ENCODE measurements at regions not wholly inside any gene's neighbourhood (a gene's known extent, or its start where the extent isn't known, plus 50 kb on each side); places are given as distances from the start of the nearest gene placed in this dataset.
A peak's percentile ranks its signal among the peaks of the same experiment; 100 is the strongest.

GRCh38 chr14:87705439-87705896 lies 287.5 kb downstream of the GALC start:
- no peak overlapping the region for H3K4me3 ChIP-seq (ENCODE audit: low read depth, low read length)
- no peak for DNase-seq (ENCODE audit: low read depth)
- no peak for TF ChIP-seq CTCF (IDR thresholded peaks at IDR 0.05; ENCODE audit: low read depth, low read length)
- TF ChIP-seq MYC (IDR thresholded peaks at IDR 0.05; ENCODE audit: low read depth, low read length) = no peak
- TF ChIP-seq POLR2A (IDR thresholded peaks at IDR 0.05; ENCODE audit: extremely low read depth, insufficient read length) = no peak
- TF ChIP-seq MAX (IDR thresholded peaks at IDR 0.05; ENCODE audit: low read depth, low read length) = no peak

- no peak for TF ChIP-seq CTCF (IDR thresholded peaks at IDR 0.05; ENCODE audit: low read depth, low read length)
- no peak for TF ChIP-seq POLR2A (IDR thresholded peaks at IDR 0.05; ENCODE audit: extremely low read depth, insufficient read length)
- TF ChIP-seq MYC (IDR thresholded peaks at IDR 0.05; ENCODE audit: low read depth, low read length) = no peak
- no peak for TF ChIP-seq MAX (IDR thresholded peaks at IDR 0.05; ENCODE audit: low read depth, low read length)
- DNase-seq (ENCODE audit: low read depth) = peak; percentile 34
- H3K4me3 ChIP-seq (ENCODE audit: low read depth, low read length) = no peak overlapping the region
These were observed 294.5 kb downstream of the GALC start for GRCh38 chr14:87698481-87698880.

- no peak for DNase-seq (ENCODE audit: low read depth)
- H3K4me3 ChIP-seq (ENCODE audit: low read depth, low read length) = no peak overlapping the region
- no peak for TF ChIP-seq MYC (IDR thresholded peaks at IDR 0.05; ENCODE audit: low read depth, low read length)
- no peak for TF ChIP-seq CTCF (IDR thresholded peaks at IDR 0.05; ENCODE audit: low read depth, low read length)
- TF ChIP-seq POLR2A (IDR thresholded peaks at IDR 0.05; ENCODE audit: extremely low read depth, insufficient read length) = no peak
- no peak for TF ChIP-seq MAX (IDR thresholded peaks at IDR 0.05; ENCODE audit: low read depth, low read length)
These were observed 296.5 kb downstream of the GALC start for GRCh38 chr14:87696485-87696884.

GRCh38 chr14:87691042-87691881 lies 301.7 kb downstream of the GALC start:
- H3K4me3 ChIP-seq (ENCODE audit: low read depth, low read length) = no peak overlapping the region
- DNase-seq (ENCODE audit: low read depth) = no peak
- no peak for TF ChIP-seq CTCF (IDR thresholded peaks at IDR 0.05; ENCODE audit: low read depth, low read length)
- no peak for TF ChIP-seq MAX (IDR thresholded peaks at IDR 0.05; ENCODE audit: low read depth, low read length)
- no peak for TF ChIP-seq POLR2A (IDR thresholded peaks at IDR 0.05; ENCODE audit: extremely low read depth, insufficient read length)
- TF ChIP-seq MYC (IDR thresholded peaks at IDR 0.05; ENCODE audit: low read depth, low read length) = no peak

GRCh38 chr14:87690076-87690613 lies 302.8 kb downstream of the GALC start:
- TF ChIP-seq POLR2A (IDR thresholded peaks at IDR 0.05; ENCODE audit: extremely low read depth, insufficient read length) (no peak), MYC (IDR thresholded peaks at IDR 0.05; ENCODE audit: low read depth, low read length) (no peak), MAX (IDR thresholded peaks at IDR 0.05; ENCODE audit: low read depth, low read length) (no peak), CTCF (IDR thresholded peaks at IDR 0.05; ENCODE audit: low read depth, low read length) (no peak)
- no peak for DNase-seq (ENCODE audit: low read depth)

More at GRCh38 chr14:87690076-87690613, 302.8 kb downstream of the GALC start:
- no peak overlapping the region for H3K4me3 ChIP-seq (ENCODE audit: low read depth, low read length)

All from NB4 (cell line).